CD4-positive, alpha-beta memory T cell (primary cell): ENCODE measurements at regions not wholly inside any gene's neighbourhood (a gene's known extent, or its start where the extent isn't known, plus 50 kb on each side); places are given as distances from the start of the nearest gene placed in this dataset.

Experiments used
- CTCF ChIA-PET: fragments of 350-600 bp; sonication (Branson Sonifier 250); formaldehyde crosslinking; loops from one replicate; lab custom pipeline; 2021; ENCODE audit warnings: inconsistent platforms; ENCODE audit not compliant: partially characterized antibody; lab: Charles Lee
- POLR2A ChIA-PET: fragments of 350-600 bp; sonication (Branson Sonifier 250); formaldehyde crosslinking; loops from one replicate; lab custom pipeline; 2021; ENCODE audit not compliant: partially characterized antibody; lab: Charles Lee
- DNase-seq, 5 donors: peaks; one replicate each; pipeline versions ENCODE4 v3.0.0 to v3.0.0-alpha.2; 2020 to 2022; ENCODE audit warnings: mixed read lengths in 1 of 5
- H3K27ac ChIP-seq: one replicate; pipeline ENCODE4 v1.7.0; 2013; ENCODE audit warnings: low read depth, low read length
- H3K27me3 ChIP-seq: 2 replicates; pipeline ENCODE4 v1.7.0; 2013; ENCODE audit warnings: mild to moderate bottlenecking, low read length, moderate library complexity; ENCODE audit not compliant: insufficient read depth
- H3K36me3 ChIP-seq: 2 replicates; pipeline ENCODE4 v1.7.0; 2013; ENCODE audit warnings: mild to moderate bottlenecking, low read length, moderate library complexity; ENCODE audit not compliant: insufficient read depth
- H3K4me1 ChIP-seq: 2 replicates; pipeline ENCODE4 v1.7.0; 2013; ENCODE audit warnings: mild to moderate bottlenecking, low read length, moderate library complexity; ENCODE audit not compliant: insufficient read depth
- H3K4me3 ChIP-seq, 2 donors: one replicate each; pipeline ENCODE4 v1.7.0; 2013; ENCODE audit warnings: low read length in 2 of 2, mild to moderate bottlenecking in 1 of 2
- H3K9me3 ChIP-seq, 2 donors: one replicate each; pipeline ENCODE4 v1.7.0; 2013; ENCODE audit warnings: low read length in 2 of 2, control low read depth in 1 of 2; ENCODE audit not compliant: control insufficient read depth in 1 of 2
- H3K27ac Mint-ChIP-seq, 7 donors: one replicate each; pipeline ENCODE4 v1.8.0; 2020 to 2021; ENCODE audit warnings: mixed read lengths in 7 of 7, mild to moderate bottlenecking in 6 of 7, inconsistent platforms in 3 of 7, moderate library complexity in 3 of 7
- H3K27me3 Mint-ChIP-seq, 2 donors: one replicate each; pipeline ENCODE4 v1.8.0; 2020 to 2021; ENCODE audit warnings: mixed read lengths in 2 of 2
- H3K36me3 Mint-ChIP-seq, 2 donors: one replicate each; pipeline ENCODE4 v1.8.0; 2020 to 2021; ENCODE audit warnings: mixed read lengths in 2 of 2, inconsistent platforms in 1 of 2, mild to moderate bottlenecking in 1 of 2
- H3K4me1 Mint-ChIP-seq, 4 donors: one replicate each; pipeline ENCODE4 v1.8.0; 2020 to 2021; ENCODE audit warnings: mixed read lengths in 4 of 4, mild to moderate bottlenecking in 1 of 4
- H3K4me3 Mint-ChIP-seq, 8 donors: one replicate each; pipeline ENCODE4 v1.8.0; 2020 to 2021; ENCODE audit warnings: mixed read lengths in 8 of 8, mild to moderate bottlenecking in 7 of 8, moderate library complexity in 6 of 8, inconsistent platforms in 3 of 8
- H3K9me3 Mint-ChIP-seq, 8 donors: one replicate each; pipeline ENCODE4 v1.8.0; 2020 to 2021; ENCODE audit warnings: mixed read lengths in 8 of 8, mild to moderate bottlenecking in 5 of 8, inconsistent platforms in 3 of 8, moderate library complexity in 1 of 8
- intact Hi-C: fragments of 100-400 bp; cut with micrococcal nuclease; formaldehyde crosslinking; loops from one replicate; pipeline ENCODE4 v1.15.1; 2023

DNA sequence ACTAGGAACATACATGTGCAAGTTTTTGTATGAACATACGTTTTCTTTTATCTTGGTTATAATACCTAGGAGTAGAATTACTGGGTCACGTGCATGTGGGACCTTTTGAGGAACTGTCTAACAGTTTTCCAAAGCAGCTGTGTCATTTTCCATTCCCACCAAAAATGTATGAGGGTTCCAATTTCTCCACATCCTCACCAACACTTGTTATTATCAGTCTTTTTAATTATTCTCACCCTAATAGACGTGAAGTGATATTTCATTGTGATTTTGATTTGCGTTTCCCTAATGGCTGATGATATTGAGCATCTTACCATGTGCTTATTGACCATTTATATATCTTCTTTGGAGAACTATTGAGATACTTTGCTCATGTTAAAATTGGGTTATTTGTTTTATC is 162.1 kb downstream of the CHST1 start:
- no peak for DNase-seq
- H3K27me3 Mint-ChIP-seq, result peaks cover 7 to 24% of the 10 kb centered on the region in 2 donors
- no peak overlapping the region for H3K27ac Mint-ChIP-seq
- peaks cover 3% of the 10 kb centered on the region for H3K27me3 ChIP-seq
- no peak overlapping the region for H3K4me3 Mint-ChIP-seq
- intact Hi-C loops, result no loop called here
- H3K4me3 ChIP-seq, result no peak overlapping the region
- ChIA-PET POLR2A (no interaction called here), CTCF (no interaction called here)
- peaks cover under 1 to 13% (median 7%) of the 10 kb centered on the region in 8 donors for H3K9me3 Mint-ChIP-seq
- no peak overlapping the region for H3K27ac ChIP-seq
- H3K4me1 Mint-ChIP-seq, result no peaks in the 10 kb centered on the region
- no peaks in the 10 kb centered on the region for H3K36me3 Mint-ChIP-seq
- H3K4me1 ChIP-seq, result no peaks in the 10 kb centered on the region
- H3K36me3 ChIP-seq, result no peaks in the 10 kb centered on the region
- no peaks in the 10 kb centered on the region for H3K9me3 ChIP-seq

DNA sequence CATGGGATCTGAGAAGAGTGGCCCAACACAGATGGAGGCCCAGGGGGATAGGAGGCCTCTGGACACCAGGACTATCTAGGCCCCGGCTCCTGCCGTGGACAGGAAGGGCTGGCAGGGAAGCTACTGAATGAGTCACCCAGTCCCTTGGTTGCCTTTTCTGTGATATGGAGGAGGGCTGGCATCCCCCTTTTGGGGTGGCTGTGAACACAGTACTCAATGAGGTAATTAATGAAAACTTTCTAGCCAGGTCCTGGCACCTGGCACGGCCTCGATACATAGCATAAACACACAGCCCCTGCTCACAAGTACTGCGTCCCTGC is 163.2 kb downstream of the CHST1 start:
- CTCF ChIA-PET, result no interaction called here

DNA sequence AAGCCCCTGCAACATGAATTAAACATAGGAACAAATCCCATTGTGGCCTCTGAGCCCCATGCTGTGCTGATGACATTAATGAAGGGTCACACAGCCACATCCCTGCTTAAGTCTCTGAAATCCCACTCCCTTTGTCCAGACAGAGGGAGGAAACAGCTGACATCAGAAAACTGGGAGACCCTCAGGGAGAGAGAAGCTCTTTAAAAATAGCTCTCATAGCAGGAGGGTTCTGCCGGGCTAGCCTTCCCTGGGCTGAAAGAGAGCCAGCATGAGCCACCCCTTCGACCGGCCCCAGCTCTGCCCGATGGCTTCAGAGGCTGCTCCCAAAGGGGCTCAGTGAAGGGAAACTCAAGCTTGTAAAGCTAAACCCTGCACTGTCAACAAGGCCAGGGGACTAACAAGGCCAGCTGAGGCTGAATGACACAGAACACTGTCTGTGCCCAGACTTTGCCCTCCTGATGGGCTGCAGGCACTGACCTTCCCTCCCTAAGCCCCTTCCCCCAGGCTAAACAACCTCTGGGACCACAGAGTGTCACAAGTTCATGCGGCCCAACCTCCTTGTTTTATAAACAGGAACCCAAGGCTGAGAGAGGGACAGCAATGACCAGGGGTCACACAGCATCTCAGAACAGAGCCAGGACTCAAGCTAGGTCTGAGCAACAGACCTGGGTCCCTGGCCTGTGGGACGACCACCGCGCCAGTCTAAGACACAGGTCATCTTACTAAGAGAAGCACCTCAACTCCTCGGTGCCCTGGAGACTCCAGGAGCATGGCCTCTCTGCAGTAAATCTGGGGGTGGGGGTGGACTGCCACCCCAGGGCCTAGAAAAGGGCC is 163.8 kb downstream of the CHST1 start:
- no peaks in the 10 kb centered on the region for H3K9me3 ChIP-seq
- no peaks in the 10 kb centered on the region for H3K36me3 ChIP-seq
- H3K27me3 ChIP-seq, result peaks cover 3% of the 10 kb centered on the region
- Mint-ChIP-seq H3K36me3 (no peaks in the 10 kb centered on the region), H3K27me3 (peaks cover 9 to 21% of the 10 kb centered on the region in 2 donors), H3K27ac (no peak overlapping the region), H3K9me3 (peaks cover 2 to 13% (median 7%) of the 10 kb centered on the region in 8 donors), H3K4me1 (no peaks in the 10 kb centered on the region), H3K4me3 (no peak overlapping the region)
- no peak overlapping the region for H3K4me3 ChIP-seq
- no peak overlapping the region for H3K27ac ChIP-seq
- H3K4me1 ChIP-seq, result no peaks in the 10 kb centered on the region
- DNase-seq, result no peak
- POLR2A ChIA-PET, result no interaction called here
- CTCF ChIA-PET, result no interaction called here
- intact Hi-C loops, result no loop called here

More for the DNA sequence above, 163.2 kb downstream of the CHST1 start:
- H3K4me3 ChIP-seq, result no peak overlapping the region
- no peak overlapping the region for H3K27ac ChIP-seq
- POLR2A ChIA-PET, result no interaction called here
- H3K27me3 ChIP-seq, result peaks cover 3% of the 10 kb centered on the region
- Mint-ChIP-seq H3K36me3 (no peaks in the 10 kb centered on the region), H3K4me1 (no peaks in the 10 kb centered on the region), H3K4me3 (no peak overlapping the region), H3K9me3 (peaks cover 2 to 13% (median 7%) of the 10 kb centered on the region in 8 donors), H3K27ac (no peak overlapping the region), H3K27me3 (peaks cover 9 to 22% of the 10 kb centered on the region in 2 donors)
- intact Hi-C loops, result no loop called here
- no peaks in the 10 kb centered on the region for H3K9me3 ChIP-seq
- H3K4me1 ChIP-seq, result no peaks in the 10 kb centered on the region
- no peaks in the 10 kb centered on the region for H3K36me3 ChIP-seq
- DNase-seq, result no peak

DNA sequence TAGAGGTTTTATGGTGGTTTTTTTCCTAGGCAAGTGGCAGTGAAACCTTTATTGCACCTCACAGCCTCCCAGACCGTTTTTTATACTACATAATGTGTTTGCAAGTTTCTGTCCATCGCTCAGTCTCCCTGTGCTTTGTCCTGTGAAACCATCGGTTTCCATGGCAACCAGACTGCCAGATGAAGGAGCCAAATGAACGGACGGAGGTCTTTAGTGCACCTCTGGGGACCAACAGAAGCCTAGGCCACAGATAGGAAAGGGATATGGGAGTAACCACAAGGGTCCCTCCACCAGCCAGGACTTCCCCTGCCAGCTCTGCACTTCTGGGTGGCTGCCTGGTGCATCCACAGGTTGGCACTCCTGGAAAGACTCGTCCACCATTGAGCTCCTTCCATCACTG is 165.0 kb downstream of the CHST1 start:
- H3K27me3 ChIP-seq, result peaks cover 3% of the 10 kb centered on the region
- peaks cover 2 to 13% (median 6%) of the 10 kb centered on the region in 8 donors for H3K9me3 Mint-ChIP-seq
- no peak overlapping the region for H3K27ac Mint-ChIP-seq
- no peaks in the 10 kb centered on the region for H3K36me3 ChIP-seq
- no peak overlapping the region for H3K27ac ChIP-seq
- peaks cover 9 to 19% of the 10 kb centered on the region in 2 donors for H3K27me3 Mint-ChIP-seq
- no peaks in the 10 kb centered on the region for H3K9me3 ChIP-seq
- ChIA-PET POLR2A (no interaction called here), CTCF (no interaction called here)
- no peak overlapping the region for H3K4me3 Mint-ChIP-seq
- intact Hi-C loops, result no loop called here
- H3K4me1 Mint-ChIP-seq, result no peaks in the 10 kb centered on the region
- H3K4me1 ChIP-seq, result no peaks in the 10 kb centered on the region
- H3K4me3 ChIP-seq, result no peak overlapping the region
- no peaks in the 10 kb centered on the region for H3K36me3 Mint-ChIP-seq
- no peak for DNase-seq

DNA sequence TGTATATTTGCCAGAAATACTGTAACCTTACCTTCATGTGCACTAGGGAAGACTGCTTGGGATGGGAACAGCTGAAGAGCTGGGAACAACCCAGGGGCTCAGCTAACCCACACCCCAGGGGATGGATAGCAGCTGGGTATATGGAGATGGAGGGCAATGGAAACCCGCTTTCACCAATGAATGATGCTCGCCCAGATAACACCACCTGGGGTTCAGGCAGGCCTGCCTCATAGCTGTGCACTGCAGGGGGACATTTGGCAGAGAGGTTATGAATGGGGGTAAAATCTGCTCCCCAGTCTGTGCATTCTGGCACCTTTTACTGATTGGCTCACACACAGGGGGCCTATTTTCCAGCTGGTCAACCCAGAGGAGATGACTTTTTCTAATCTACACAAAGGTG is 170.7 kb downstream of the CHST1 start:
- Histone ChIP-seq H3K4me3 (no peak overlapping the region), H3K9me3 (no peaks in the 10 kb centered on the region), H3K27me3 (no peaks in the 10 kb centered on the region), H3K36me3 (no peaks in the 10 kb centered on the region), H3K4me1 (no peaks in the 10 kb centered on the region), H3K27ac (no peak overlapping the region)
- no peaks in the 10 kb centered on the region for H3K4me1 Mint-ChIP-seq
- POLR2A ChIA-PET, result no interaction called here
- intact Hi-C loops, result no loop called here
- H3K9me3 Mint-ChIP-seq, result peaks cover 0 to 5% (median 0%) of the 10 kb centered on the region in 8 donors
- CTCF ChIA-PET, result no interaction called here
- H3K27me3 Mint-ChIP-seq, result peaks cover 9 to 11% of the 10 kb centered on the region in 2 donors
- H3K4me3 Mint-ChIP-seq, result no peak overlapping the region
- H3K36me3 Mint-ChIP-seq, result no peaks in the 10 kb centered on the region
- no peak overlapping the region for H3K27ac Mint-ChIP-seq
- no peak for DNase-seq

DNA sequence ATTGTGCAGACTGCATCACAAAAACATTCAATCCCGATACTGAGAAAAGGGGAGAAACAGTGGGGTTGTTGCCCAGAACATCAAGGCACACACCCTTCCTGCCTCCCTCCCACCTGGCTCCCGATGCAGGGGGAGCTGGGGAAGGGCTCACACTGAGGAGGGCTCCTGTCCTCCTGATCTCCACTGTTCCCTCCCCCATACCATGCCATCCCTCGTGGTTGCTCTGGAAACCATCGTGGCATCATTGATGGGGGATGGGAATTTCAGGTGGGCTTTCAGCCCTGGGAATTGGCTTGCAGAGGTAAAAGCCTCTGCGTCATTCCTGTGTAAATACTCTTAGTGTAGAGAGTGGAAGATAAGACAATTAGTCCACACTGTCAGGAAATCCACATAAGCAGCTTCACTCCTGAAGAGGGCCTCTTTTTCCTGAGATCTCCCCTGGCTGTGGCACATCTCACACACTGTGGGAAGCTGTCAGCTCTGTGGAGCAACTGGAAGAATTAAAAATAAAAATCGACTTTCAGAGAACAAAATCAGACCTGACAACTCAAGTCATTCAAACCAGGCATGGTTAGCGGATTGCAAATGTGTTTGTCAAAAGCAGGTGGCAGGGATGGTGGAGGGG is 176.0 kb downstream of the CHST1 start:
- Mint-ChIP-seq H3K27me3 (peaks cover 3 to 11% of the 10 kb centered on the region in 2 donors), H3K4me3 (no peak overlapping the region), H3K36me3 (no peaks in the 10 kb centered on the region), H3K4me1 (no peaks in the 10 kb centered on the region), H3K9me3 (peaks cover 0 to 5% (median 0%) of the 10 kb centered on the region in 8 donors), H3K27ac (no peak overlapping the region)
- CTCF ChIA-PET, result no interaction called here
- Histone ChIP-seq H3K9me3 (no peaks in the 10 kb centered on the region), H3K27me3 (no peaks in the 10 kb centered on the region), H3K36me3 (no peaks in the 10 kb centered on the region), H3K27ac (no peak overlapping the region), H3K4me3 (no peak overlapping the region), H3K4me1 (no peaks in the 10 kb centered on the region)
- DNase-seq, result no peak
- POLR2A ChIA-PET, result no interaction called here
- intact Hi-C loops, result no loop called here

DNA sequence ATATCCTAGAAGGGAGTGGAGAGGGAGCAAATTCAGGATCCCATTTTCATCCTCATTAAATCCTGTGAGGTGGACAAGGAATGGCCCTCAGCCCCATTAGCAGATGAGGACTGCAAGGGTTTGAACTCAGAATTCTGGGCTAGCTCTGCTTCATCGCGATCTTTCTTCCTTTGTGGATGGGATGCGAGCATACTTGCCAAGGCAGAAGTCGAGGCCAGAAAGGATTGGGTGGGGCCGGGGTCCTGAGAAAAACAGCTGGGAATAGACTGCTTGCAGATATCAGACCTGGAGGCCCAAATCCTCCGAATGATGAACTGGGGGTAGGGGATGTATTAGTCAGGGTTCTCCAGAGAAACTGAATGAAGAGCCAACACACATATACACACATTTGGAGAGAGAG is 179.0 kb downstream of the CHST1 start:
- Histone ChIP-seq H3K27me3 (no peaks in the 10 kb centered on the region), H3K27ac (no peak overlapping the region), H3K4me3 (no peak overlapping the region), H3K36me3 (no peaks in the 10 kb centered on the region), H3K4me1 (no peaks in the 10 kb centered on the region), H3K9me3 (no peaks in the 10 kb centered on the region)
- no peaks in the 10 kb centered on the region for H3K4me1 Mint-ChIP-seq
- H3K9me3 Mint-ChIP-seq, result no peaks in the 10 kb centered on the region
- CTCF ChIA-PET, result no interaction called here
- H3K27me3 Mint-ChIP-seq, result peaks cover 11 to 12% of the 10 kb centered on the region in 2 donors
- intact Hi-C loops, result no loop called here
- H3K4me3 Mint-ChIP-seq, result no peak overlapping the region
- H3K36me3 Mint-ChIP-seq, result no peaks in the 10 kb centered on the region
- DNase-seq, result no peak
- POLR2A ChIA-PET, result no interaction called here
- H3K27ac Mint-ChIP-seq, result no peak overlapping the region
